H4 (cell line): ENCODE measurements at regions not wholly inside any gene's neighbourhood (a gene's known extent, or its start where the extent isn't known, plus 50 kb on each side); places are given as distances from the start of the nearest gene placed in this dataset.
"Not testable (repeated sequence)": the region's sequence is repeated elsewhere in the genome, so short reads cannot be mapped to it uniquely, and the experiment has no call there.

Experiments used
- DNase-seq: peaks from one replicate; pipeline ENCODE4 v3.0.0-alpha.2; 2015; ENCODE audit warnings: low spot score

DNA sequence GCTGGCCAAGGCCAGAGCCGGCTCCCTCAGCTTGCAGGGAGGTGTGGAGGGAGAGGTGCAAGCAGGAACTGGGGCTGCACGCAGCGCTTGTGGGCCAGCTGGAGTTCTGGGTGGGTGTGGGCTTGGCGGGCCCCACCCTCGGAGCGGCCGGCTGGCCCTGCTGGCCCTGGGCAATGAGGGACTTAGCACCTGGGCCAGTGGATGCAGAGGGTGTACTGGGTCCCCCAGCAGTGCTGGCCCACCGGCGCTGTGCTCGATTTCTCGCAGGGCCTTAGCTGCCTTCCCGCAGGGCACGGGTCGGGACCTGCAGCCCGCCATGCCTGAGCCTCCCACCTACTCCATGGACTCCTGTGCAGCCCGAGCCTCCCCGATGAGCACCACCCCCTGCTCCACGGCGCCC is 115.6 kb upstream of the MARK1 start:
- not testable (repeated sequence) for DNase-seq

DNA sequence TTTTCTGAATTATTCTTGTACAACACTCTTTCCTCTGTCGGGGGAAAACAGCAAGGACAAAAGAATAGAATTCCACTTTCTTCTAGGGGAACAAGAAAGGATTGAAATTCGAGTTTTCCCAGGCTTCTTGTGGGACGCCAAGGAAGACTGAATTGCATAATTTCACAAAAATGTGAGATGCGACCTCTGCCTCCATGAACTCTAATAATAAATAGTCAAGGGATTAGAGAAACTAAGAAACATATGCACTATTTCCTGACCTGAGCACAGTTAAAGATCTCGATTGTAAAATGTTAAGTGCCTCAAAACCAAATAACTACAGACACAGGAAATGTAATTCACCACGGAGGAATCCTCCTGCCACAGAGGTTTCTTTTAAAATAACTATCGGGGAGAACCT is 117.3 kb upstream of the MARK1 start:
- DNase-seq = no peak

DNA sequence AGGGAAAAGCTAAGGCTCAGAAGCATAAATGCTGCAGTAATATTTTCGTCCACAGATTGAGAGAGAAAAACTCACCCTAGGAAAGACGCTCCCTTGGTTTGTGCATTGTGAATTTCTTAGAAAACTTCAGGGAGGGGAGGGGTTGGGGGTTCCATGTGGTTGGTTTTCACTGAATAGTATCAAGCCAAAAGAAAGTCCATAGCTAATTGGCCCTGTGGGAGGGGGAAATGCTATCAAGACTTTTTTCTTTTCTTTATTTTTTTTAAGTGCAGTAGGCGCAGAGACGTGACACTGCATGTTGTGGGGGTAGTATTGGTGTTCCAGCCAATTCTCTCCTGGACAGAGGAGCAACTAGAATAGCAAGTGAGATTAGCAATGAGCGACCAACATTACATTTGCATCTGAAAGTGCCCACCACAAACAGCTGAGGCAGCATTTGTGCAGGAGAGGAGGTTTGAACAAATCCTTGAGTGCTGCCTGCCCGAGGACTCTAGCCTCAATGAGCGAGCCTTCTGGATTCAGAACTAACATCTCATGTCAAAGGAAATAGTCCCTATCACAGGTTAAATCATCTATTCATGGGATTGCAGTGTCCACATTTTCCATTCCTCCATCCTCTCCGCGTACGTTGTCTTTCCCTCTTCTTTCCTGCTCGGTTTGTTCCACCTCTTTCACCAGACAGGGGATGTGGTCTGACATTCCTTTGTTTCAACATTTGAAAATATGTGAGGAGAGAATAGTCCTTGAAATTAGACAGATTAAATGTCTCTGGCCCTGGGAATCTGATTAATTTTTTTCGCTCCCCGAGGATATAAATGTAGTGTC is 118.0 kb upstream of the MARK1 start:
- no peak for DNase-seq

DNA sequence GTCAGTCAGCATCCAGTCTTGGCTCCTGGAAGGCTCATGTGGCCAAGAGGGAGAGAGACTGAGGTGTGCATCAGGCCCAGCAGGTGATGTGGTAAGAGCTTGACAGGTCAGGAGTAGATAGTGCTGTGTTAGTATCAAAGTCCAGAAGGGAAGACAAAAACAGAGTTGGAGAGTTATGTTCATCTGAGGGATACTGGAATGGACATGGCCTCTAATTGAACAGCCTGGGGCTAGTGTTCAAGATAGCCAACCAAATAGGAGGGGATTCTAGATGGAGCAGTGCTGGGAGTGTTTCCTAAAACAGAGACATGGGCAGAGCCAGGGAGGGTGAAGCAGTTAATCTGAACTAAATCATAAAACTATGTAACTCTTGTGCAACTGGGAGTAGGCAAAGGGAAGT is 120.7 kb upstream of the MARK1 start:
- DNase-seq = no peak

DNA sequence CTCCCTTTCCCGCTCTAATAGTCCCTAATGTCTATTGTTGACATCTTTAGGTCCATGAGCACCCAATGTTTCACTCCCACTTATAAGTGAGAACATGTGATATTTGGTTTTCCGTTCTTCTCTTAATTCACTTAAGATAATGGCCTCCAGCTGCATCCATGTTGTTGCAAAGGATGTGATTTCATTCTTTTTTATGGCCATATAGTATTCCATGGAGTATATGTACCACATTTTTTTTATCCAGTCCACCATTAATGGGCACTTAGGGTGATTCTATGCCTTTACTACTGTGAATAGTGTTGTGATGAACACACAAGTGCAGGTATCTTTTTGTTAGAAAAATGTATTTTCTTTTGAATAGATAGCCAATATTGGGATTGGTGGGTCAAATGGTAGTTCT is 126.0 kb upstream of the RAB3GAP2 start:
- DNase-seq = no peak

DNA sequence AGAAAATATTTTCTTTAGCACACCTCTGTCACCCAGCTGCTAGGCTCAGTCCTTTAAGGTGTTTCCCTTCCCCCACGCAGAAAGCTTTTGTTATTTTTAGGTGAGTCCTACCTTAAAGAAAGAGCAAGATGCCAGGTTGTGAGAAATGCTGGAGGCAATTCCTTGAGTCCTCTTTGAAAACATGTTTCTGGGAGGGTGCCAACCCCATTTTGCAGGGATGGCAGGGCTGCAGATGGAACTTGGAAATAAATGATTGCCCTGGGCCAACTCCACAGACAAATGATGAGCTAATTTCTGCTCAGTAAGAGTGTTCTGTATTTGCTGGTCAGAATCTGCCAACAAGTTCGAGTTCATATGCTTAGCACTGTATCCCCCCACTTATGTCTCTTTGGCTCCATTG is 119.2 kb upstream of the RAB3GAP2 start:
- no peak for DNase-seq

DNA sequence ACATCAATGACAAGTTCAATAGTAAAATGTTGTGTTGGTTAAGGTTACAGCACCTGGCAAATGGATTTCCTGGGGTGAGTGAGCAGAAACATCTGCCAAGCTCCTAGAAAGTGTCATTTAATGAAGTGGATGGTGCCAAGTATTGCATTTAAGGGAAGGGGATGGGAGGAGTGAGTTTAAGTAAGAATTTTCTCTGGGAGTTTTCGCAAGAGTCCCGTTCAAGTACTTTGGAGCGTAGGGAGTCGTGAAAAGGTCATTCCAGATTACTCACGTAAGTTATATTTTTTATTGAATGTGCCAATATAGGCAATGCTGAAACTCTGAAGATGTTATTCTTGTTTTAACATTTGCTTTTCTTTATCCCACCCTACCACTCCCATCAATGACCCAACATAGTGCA is 117.4 kb upstream of the RAB3GAP2 start:
- DNase-seq = no peak

DNA sequence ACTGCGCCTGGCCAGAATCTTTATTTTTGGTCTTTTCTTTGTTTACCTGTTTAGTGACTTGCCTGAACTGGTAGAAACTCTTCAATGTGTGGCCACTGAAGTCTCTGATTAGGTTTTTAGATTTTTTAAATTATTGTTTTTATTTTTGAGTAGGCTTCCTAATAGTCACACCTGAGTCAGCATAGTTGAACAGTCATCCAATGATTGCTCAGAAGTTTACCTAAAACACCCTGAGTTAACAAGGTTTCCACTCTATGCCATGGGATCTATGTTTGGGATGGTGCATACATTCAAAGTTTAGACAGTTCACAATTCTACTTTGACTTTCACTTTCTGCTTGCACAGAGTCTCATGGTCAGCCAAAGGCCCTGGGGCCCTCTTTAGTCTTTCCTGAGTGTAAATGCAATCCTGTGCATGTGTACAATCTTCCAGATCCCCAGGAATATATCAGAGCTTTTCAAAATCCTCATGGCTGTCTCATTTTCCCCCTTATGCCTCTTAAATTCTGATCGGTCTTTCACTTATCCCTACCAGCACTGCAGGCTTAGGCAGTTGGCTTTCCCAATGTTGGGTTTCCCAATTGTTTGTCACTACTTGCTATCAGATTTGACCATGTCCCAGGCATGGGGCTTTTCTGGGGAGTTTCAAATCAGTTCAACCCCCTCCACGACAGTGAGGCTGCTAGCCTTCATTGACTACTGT is 114.4 kb upstream of the RAB3GAP2 start:
- no peak for DNase-seq

DNA sequence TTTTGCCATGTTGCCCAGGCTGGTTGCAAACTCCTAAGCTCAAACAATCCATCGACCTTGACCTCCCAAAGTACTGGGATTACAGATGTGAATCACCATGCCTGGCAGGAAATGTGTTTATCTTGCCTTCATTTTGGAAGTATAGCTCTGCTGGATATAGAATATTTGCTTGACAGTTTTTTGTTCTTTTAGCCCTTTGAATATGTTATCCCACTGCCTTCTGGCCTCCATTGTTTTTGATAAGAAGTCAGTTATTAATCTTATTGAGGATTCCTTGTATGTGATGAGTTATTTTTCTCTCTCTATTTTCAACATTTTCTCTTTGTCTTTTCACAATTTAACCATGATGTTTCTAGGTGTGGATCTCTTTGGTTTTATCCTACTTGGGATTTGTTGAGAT is 112.9 kb upstream of the RAB3GAP2 start:
- no peak for DNase-seq

DNA sequence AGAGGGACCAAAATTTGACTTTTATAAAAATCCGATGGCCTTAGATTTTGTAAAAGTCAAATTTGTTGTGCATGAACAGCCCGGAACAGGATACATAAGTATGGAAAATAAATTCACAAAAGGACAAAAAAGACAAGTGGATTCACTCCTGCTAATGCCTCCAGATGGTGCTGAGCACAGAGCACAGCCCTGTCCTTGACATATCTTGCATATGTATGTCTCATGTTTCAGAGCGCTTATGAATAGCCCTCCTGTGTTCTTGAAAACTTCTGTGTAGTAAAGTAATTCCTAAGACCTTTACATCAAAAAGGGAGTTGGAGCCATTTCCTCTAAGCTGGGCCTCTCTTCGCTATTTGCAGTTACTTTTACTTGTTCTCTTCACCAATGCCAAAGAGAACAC is 110.7 kb upstream of the RAB3GAP2 start:
- no peak for DNase-seq

DNA sequence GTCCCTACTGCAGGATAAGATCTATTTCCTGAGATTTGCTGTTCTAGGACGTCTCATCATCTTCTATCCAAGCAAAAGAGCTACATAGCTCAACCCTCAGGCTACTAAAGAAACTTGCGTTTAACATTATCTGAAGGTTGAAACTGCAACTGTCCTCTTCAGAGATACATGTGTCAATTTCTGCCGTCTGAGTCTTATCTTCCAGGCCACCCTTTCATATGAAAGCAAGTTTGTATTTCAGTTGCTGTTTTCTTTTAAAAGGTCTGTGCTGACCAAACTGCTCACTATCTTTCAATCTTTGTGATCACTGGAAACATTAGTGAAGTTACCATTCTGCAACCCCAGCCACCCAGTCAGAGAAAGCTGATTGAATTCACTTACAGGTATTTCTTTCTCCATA is 108.6 kb upstream of the RAB3GAP2 start:
- DNase-seq = no peak

DNA sequence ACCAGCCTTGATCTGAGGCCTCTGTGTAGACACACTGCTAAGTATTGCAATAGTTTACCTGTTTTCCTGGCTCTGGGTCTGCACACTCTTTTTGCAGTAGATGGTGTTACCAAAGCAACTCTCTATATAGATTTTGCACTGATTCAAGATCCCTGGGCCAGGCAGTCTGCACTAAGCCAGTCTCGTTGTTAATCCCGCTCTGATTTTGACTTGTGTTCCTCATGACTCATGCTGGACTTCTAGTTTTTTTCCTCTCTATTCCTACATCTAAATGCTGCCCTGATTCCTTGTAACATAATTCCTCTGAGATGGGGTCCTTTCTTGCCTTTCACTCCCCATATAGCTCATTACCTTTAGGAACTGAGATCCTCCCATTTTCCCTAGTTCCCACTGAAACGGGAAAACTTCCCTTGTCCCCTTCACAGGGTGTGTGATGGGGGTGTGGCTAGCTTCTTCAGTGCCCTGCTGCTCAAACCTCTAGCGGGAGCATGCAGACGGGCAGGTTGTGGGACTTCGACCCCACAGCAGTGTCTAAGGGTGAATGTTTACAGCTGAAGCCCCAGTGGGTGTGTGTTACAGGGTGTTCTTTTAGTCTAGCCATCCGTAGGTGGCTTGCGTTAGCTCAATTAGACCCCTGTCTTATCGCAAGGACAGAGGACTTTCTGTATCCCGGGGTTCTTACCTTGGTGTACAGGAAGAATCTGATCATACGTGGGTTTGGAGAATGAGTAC is 106.5 kb upstream of the RAB3GAP2 start:
- no peak for DNase-seq

DNA sequence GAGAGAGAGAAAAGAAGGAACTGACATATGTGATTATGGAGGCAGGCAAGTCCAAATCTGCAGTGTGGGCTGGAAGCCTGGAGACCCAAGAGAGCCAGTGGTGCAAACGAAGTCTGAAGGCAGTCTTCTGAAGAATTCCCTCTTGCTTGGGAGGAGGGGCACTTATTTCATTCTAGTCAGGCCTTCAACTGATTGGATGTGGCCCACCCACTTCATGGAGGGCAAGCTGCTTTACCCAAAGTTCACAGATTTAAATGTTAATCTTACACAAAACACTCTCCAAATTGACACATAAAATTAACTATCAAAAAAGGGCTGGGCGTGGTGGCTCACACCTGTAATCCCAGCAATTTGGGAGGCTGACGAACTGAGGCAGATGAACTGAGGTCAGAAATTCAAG is 103.5 kb upstream of the RAB3GAP2 start:
- no peak for DNase-seq

DNA sequence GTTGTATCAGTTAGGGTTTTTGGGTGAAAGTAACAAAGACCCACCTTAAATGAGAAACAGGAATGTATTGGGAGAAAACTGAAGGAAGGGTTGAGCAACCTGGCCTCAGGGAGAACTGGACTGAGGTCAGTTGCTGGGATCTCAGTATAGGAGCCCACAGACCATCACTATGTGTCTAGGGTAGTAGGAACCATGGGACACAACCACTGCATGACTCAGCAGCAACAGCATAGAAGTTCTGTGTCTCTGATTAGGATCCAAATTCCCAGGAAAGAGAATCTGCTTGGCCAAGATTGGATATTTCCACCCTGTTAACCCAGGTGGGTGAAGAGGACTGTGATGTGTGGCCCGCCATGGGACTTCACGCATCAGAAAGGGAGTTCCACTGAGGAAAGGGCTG is 102.2 kb upstream of the RAB3GAP2 start:
- no peak for DNase-seq

DNA sequence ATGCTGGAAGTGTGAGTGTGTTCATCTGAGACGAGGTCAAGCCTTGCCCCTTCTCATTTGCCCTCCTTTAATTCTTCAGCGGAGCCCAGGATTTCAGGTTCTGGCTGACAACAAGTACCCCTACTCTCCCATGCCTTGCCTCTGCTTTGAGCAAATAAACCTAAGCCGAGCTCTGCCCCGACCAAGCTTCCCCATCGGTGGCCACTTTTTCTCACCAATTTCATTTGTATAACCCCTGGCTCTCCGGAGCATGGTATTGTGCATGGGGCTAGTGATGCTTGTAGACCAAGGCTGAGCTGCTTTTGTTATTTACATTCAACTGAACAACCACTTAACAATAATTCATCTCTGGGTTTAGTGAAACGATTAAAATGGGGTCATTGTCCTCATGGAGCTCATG is 100.2 kb upstream of the RAB3GAP2 start:
- DNase-seq = no peak

DNA sequence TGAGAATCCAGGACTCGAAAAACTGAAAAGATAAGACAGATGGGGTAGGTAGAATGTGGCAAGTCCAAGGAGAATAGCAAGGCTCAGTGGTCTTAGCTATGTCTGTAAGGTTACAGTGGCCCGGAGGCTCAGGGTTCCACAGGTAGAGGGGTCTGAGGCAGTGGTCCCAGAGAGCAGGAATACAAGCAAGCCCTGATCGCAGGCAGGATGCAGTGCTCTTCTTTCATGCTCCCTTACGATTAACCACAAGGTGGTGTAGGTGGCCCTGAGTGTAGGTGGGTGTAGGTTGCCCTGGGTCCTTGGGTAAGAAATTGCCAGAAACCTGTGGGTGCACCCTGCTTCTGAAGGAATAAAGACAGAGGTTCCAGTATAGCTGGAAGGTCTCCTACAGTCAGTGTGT is 99.1 kb upstream of the RAB3GAP2 start:
- DNase-seq = no peak

DNA sequence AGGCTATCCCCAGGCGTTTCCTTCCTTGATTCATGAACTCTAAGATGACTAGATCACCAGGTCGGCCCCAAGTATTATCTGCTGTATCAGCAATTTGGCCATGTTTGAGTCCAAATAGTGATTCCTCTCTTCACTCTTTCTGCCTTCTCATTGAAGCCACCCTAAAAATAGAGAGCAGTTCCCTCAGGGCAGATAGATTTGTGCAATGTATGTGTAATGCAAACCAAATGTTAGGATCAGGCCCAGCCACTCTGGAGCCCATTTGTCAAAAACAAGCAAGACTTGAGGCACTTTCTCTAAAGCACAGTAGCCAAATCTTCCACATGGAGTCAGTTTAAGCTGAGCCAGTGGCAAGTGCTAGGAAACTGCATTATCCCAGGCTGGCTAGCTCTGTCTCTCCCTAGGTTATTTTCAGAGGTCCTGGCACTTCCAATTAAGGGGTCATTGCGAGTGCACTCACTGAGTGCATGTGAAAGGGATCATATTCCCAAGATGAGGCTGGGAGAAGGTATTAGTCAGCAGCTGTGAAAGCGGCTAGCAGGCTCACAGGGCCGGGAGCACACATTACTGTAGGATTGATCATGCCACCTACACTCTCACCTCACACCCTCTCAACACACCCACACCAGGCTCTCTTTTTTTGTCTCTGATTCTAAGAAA is 97.9 kb upstream of the RAB3GAP2 start:
- DNase-seq = peak; percentile 89

DNA sequence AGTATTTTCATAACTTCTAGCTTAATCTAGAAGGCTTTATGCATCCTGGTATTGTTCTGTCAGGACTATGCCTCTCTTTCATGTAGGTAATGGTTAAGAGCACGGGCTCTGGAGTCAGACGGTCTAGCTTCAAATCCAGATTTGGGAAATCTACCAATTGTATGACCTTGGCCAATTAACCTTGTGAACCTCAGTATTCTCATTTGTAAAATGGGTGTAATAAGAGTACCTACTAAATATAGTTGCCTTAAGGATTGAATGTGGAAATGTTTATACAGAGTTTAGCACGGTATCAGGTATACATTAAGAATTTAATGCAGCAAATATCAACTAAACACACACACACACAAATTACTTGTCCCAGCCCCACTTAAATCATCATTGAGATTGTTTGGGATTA is 97.3 kb upstream of the RAB3GAP2 start:
- no peak for DNase-seq

DNA sequence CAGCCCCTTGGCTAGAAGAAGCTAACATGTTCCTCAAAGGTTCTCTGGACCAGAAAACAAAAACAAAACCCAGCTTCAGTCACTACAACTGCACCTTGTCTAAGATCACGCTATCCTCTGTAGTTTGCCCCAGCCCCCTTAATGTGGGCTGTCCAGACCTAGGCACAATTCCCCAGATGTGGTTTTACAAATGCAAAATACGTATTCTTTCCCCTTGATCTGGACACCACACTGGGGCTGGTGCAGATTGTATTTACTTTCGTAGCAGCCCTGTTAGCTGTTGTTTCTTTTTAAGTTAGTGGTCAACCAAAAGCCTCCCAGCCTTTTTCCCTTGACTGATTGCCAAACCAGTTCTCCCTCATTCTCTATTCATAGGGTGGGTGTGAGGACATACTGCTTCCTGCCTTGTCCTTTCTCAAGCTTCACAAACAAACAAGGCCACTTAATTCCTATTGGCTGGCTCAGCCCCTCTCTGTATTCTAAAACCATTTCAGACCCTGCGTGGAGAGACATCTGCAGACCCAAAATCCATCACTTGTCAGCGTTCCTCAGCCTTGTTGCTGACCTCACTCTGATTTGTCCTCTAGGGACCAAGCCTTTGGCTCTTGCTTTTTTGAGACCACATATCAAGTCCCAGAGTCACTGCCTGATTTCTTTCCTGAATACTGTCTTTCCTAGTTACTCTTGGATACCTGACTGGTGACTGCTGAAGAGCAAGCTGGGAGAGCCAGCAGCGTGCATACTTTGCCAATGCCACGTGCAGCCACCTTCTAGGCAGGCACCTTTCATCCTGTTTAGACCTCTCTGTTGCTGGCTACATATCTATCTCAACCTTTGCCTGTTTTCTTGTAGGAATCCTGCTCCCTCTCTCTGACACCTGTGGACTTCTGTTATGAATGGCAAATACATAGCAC is 96.4 kb upstream of the RAB3GAP2 start:
- DNase-seq = peak; percentile 53

DNA sequence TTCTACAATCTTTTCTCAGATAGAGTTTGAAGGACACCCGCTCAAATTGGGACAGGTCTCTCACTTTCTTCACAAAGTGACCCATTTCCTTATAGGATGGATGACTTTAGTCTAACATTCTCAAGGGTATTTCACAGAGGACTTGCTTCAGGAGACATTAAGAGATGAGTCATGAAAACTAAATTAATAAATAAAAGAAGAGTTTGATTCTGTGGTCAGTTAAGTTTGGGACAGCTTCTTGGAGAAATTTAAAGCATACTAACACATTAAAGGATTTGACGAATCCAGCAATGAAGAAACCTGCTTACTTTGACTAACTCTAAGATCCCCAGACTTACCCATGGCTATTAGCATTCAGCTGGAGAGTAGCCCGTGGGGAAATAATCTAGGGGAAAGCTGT is 95.6 kb upstream of the RAB3GAP2 start:
- DNase-seq = no peak

DNA sequence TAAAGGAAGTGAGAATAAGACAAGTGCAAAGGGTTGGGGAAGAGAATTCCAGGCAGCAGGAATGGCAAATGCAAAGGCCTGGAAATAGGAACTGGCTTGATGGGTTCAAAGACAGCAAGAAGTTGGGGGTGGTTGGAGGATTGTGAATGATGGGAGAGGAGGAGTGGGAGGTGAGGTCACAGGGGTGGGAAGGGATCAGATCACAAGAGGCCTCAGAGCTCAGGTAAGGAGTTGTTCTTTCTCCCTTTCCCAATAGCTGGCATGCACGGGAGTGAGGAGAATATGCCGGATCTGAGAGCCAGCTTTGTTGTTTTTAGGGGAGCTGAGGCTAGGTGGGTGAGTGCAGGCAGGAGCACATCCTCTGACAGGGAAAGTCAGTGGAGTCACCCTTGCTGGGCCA is 94.0 kb upstream of the RAB3GAP2 start:
- no peak for DNase-seq
